ENCODE measurements at regions not wholly inside any gene's neighbourhood (a gene's known extent, or its start where the extent isn't known, plus 50 kb on each side); places are given as distances from the start of the nearest gene placed in this dataset.
"Not testable (repeated sequence)": the region's sequence is repeated elsewhere in the genome, so short reads cannot be mapped to it uniquely, and the experiment has no call there.

GRCh38 chr4:117135634-117136354 is 50.4 kb upstream of the TRAM1L1 start:
- no peak overlapping the region for H3K4me3 Mint-ChIP-seq
- no peaks in the 10 kb centered on the region for H3K27me3 Mint-ChIP-seq
- ATAC-seq (ENCODE audit: low read depth) (no peak), DNase-seq (no peak)
- POLR2A ChIA-PET: no interaction called here
- CTCF ChIA-PET: no interaction called here
- H3K36me3 Mint-ChIP-seq (ENCODE audit: low read depth): no peaks in the 10 kb centered on the region
- H3K9me3 Mint-ChIP-seq: peaks cover 18% of the 10 kb centered on the region
- intact Hi-C loops (cut with micrococcal nuclease): no loop called here
- TF ChIP-seq, protein P1, sequence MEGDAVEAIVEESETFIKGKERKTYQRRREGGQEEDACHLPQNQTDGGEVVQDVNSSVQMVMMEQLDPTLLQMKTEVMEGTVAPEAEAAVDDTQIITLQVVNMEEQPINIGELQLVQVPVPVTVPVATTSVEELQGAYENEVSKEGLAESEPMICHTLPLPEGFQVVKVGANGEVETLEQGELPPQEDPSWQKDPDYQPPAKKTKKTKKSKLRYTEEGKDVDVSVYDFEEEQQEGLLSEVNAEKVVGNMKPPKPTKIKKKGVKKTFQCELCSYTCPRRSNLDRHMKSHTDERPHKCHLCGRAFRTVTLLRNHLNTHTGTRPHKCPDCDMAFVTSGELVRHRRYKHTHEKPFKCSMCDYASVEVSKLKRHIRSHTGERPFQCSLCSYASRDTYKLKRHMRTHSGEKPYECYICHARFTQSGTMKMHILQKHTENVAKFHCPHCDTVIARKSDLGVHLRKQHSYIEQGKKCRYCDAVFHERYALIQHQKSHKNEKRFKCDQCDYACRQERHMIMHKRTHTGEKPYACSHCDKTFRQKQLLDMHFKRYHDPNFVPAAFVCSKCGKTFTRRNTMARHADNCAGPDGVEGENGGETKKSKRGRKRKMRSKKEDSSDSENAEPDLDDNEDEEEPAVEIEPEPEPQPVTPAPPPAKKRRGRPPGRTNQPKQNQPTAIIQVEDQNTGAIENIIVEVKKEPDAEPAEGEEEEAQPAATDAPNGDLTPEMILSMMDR (IDR thresholded peaks at IDR 0.05): no peak
- H3K4me1 Mint-ChIP-seq: no peaks in the 10 kb centered on the region
- no peak overlapping the region for H3K27ac Mint-ChIP-seq

- ChIA-PET CTCF (no interaction called here), POLR2A (no interaction called here)
- Mint-ChIP-seq H3K4me1 (no peaks in the 10 kb centered on the region), H3K36me3 (ENCODE audit: low read depth) (no peaks in the 10 kb centered on the region), H3K4me3 (no peak overlapping the region), H3K27me3 (no peaks in the 10 kb centered on the region), H3K27ac (no peak overlapping the region), H3K9me3 (peaks cover 18% of the 10 kb centered on the region)
- ATAC-seq (ENCODE audit: low read depth) (no peak), DNase-seq (no peak)
- intact Hi-C loops (cut with micrococcal nuclease): no loop called here
- TF ChIP-seq, protein P1 (IDR thresholded peaks at IDR 0.05): no peak
Observed at GRCh38 chr4:117137145-117137544, 51.8 kb upstream of the TRAM1L1 start.

DNA sequence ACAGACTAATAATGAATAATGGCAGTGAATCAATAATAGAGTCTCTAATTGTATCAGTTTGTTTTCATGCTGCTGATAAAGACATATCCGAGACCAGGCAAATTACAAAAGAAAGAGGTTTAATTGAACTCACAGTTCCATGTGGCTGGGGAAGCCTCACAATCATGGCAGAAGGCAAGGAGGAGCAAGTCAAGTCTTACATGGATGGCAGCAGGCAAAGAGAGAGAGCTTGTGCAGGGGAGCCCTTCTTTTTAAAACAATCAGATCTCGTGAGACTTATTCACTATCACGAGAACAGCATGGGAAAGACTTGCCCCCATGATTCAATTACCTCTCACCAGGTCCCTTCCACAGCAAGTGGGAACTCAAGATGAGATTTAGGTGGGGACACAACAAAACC is 53.4 kb upstream of the TRAM1L1 start:
- POLR2A ChIA-PET, CTCF ChIA-PET: not testable (repeated sequence)

GRCh38 chr4:117154251-117154650 is 68.9 kb upstream of the TRAM1L1 start:
- POLR2A ChIA-PET: no interaction called here
- no peak overlapping the region for H3K27ac Mint-ChIP-seq
- no peak overlapping the region for H3K4me3 Mint-ChIP-seq
- peaks cover 11% of the 10 kb centered on the region for H3K9me3 Mint-ChIP-seq
- intact Hi-C loops (cut with micrococcal nuclease): no loop called here
- TF ChIP-seq, protein P1 (IDR thresholded peaks at IDR 0.05): no peak
- no peaks in the 10 kb centered on the region for H3K4me1 Mint-ChIP-seq
- no peak for DNase-seq
- H3K27me3 Mint-ChIP-seq: no peaks in the 10 kb centered on the region
- H3K36me3 Mint-ChIP-seq (ENCODE audit: low read depth): no peaks in the 10 kb centered on the region
- ATAC-seq (ENCODE audit: low read depth): no peak
- CTCF ChIA-PET: no interaction called here

More for the DNA sequence above, 53.4 kb upstream of the TRAM1L1 start:
- intact Hi-C loops (cut with micrococcal nuclease); H3K36me3 Mint-ChIP-seq (ENCODE audit: low read depth); H3K27ac Mint-ChIP-seq; H3K4me3 Mint-ChIP-seq; ATAC-seq (ENCODE audit: low read depth); DNase-seq; H3K27me3 Mint-ChIP-seq; H3K4me1 Mint-ChIP-seq: not testable (repeated sequence)
- H3K9me3 Mint-ChIP-seq: peaks cover 18% of the 10 kb centered on the region

DNA sequence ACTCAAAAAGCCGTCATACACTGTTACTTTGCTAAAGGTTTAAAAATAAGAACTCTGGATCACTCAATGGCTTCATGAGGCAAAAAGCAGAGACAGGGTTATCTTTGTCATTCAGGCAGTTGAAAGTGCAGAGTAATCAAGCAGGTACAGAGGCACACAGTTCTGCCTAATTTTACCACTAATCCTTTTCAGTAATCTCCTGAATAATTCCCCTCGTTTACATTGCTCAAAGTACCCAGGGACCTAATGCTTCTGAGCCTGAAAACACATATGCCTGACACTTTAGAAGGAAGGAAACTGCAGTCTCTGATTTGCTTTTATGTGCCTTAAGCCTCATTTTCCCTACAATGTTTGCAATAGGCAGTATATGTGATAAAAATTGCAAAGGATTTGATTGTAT is 71.4 kb upstream of the TRAM1L1 start:
- POLR2A ChIA-PET: no interaction called here
- CTCF ChIA-PET: no interaction called here
- intact Hi-C loops (cut with micrococcal nuclease): no loop called here

More for the DNA sequence above, 71.4 kb upstream of the TRAM1L1 start:
- Mint-ChIP-seq H3K9me3 (peaks cover 2% of the 10 kb centered on the region), H3K4me1 (no peaks in the 10 kb centered on the region), H3K27ac (no peak overlapping the region), H3K4me3 (no peak overlapping the region), H3K27me3 (no peaks in the 10 kb centered on the region), H3K36me3 (ENCODE audit: low read depth) (no peaks in the 10 kb centered on the region)
- ATAC-seq (ENCODE audit: low read depth) (no peak), DNase-seq (no peak)
- TF ChIP-seq, protein P1 (IDR thresholded peaks at IDR 0.05): no peak
